ENCODE measurements at regions not wholly inside any gene's neighbourhood (a gene's known extent, or its start where the extent isn't known, plus 50 kb on each side); places are given as distances from the start of the nearest gene placed in this dataset.

DNA sequence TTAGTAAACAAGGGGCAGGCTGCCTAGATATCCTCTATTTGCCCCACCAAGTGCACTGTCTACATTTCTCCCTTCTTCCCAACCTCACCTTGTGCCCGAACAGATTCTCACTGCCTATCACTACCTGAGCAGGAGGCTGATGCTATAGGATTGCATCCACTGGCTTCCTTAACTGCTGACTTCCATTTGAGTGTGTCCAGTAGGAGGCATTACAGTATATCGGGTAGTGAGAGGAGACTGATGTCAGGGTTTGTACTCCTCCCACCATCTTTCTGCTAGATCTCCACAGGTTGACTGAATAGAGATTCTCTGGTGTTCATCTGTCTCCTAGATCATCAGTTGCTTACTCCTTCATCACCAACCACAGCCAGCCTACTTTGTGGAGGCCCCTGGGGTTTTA is 796.3 kb downstream of the LRRIQ3 start:
- no peak overlapping the region for H3K4me3 ChIP-seq (ENCODE audit: low read depth, low read length)
- DNase-seq (ENCODE audit: low read depth): no peak
- TF ChIP-seq, protein P1, sequence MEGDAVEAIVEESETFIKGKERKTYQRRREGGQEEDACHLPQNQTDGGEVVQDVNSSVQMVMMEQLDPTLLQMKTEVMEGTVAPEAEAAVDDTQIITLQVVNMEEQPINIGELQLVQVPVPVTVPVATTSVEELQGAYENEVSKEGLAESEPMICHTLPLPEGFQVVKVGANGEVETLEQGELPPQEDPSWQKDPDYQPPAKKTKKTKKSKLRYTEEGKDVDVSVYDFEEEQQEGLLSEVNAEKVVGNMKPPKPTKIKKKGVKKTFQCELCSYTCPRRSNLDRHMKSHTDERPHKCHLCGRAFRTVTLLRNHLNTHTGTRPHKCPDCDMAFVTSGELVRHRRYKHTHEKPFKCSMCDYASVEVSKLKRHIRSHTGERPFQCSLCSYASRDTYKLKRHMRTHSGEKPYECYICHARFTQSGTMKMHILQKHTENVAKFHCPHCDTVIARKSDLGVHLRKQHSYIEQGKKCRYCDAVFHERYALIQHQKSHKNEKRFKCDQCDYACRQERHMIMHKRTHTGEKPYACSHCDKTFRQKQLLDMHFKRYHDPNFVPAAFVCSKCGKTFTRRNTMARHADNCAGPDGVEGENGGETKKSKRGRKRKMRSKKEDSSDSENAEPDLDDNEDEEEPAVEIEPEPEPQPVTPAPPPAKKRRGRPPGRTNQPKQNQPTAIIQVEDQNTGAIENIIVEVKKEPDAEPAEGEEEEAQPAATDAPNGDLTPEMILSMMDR (IDR thresholded peaks at IDR 0.05; ENCODE audit: insufficient read depth, low read length): no peak

DNA sequence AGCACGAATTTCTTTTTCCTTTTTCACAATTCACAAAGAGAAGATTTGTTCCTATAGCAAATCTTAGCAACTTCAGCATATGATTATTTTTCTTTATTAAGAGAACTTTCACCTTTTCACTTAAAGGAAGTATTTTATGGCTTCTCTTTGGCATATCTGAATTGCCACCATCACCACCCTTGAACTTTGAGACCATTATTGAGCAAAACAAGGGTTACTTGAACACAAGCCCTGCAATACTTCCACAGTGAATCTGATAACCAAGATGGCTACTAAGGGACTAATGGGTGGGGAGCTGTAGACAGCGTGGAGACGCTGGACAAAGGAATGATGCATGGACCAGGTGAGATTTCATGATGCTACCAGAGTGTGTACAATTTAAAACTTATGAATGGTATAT is 815.0 kb downstream of the LRRIQ3 start:
- no peak for DNase-seq (ENCODE audit: low read depth)
- TF ChIP-seq, protein P1 (IDR thresholded peaks at IDR 0.05; ENCODE audit: insufficient read depth, low read length): no peak
- H3K4me3 ChIP-seq (ENCODE audit: low read depth, low read length): no peak overlapping the region

DNA sequence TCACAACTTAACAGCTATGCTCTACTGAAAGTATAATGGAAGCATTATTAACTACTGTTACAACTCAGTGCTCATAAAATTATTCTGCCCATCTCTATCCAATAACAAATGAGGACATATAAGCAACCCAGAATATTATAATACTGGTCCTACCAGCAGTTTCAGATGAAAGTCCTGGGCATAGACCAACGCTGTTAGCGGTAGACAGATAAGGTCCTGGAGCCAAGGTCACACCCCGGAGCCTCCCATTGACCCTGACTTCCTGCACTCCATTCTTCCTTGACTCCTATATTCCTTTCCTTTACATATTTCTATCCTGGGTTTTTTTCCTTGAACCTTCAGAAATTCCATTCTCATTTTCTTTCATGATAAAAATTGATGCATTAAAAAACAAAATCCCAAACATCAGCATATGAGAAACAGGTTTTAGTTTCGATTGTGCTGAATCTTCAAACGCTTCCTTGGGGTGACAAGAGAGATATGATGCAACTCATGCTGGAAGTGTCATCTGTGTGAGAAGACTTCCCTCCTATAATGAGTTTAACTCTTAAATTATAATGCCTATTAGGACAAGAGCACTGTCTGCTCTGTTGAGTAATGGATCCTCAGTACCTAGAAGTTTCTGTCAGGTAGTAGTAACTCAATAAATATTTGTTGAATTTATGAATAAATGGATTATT is 831.1 kb downstream of the LRRIQ3 start:
- no peak overlapping the region for H3K4me3 ChIP-seq (ENCODE audit: low read depth, low read length)
- TF ChIP-seq, protein P1 (IDR thresholded peaks at IDR 0.05; ENCODE audit: insufficient read depth, low read length): no peak
- DNase-seq (ENCODE audit: low read depth): no peak

DNA sequence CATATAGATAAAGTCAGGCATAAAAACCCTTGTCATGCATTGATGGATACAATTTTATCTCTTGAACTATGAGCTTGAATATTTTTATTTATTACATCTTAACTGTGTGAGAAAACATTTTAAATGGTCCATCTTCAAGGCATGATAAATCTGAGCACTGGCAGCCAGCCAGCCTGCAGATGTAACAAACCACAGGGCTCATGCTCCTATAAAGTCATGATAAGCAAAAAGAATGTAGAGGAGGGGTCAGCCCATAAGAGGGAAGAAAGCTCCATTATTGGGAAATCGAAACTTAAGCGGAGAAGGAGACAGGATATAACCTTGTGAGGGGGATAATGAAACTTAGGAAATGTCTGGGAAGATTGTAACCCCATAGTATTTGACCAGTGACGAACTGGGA is 839.0 kb downstream of the LRRIQ3 start:
- H3K4me3 ChIP-seq (ENCODE audit: low read depth, low read length): no peak overlapping the region
- no peak for DNase-seq (ENCODE audit: low read depth)
- TF ChIP-seq, protein P1 (IDR thresholded peaks at IDR 0.05; ENCODE audit: insufficient read depth, low read length): no peak

DNA sequence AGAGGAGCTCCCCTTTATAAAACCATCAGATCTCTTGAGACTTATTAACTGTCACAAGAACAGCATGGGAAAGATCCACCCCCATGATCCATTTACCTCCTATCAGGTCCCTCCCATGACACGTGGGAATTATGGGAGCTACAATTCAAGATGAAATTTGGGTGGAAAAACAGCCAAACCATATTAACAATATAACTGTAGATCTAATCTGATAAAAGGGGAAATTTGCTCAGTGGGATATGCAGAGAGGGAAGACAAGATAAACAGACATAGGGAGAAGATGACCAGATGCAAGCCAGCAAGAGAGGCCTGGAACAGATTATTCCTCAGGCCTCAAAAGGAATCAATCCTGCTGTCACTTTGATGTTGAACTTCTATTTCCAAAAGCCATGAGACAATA is 841.5 kb downstream of the LRRIQ3 start:
- TF ChIP-seq, protein P1 (IDR thresholded peaks at IDR 0.05; ENCODE audit: insufficient read depth, low read length): no peak
- no peak for DNase-seq (ENCODE audit: low read depth)
- no peak overlapping the region for H3K4me3 ChIP-seq (ENCODE audit: low read depth, low read length)

DNA sequence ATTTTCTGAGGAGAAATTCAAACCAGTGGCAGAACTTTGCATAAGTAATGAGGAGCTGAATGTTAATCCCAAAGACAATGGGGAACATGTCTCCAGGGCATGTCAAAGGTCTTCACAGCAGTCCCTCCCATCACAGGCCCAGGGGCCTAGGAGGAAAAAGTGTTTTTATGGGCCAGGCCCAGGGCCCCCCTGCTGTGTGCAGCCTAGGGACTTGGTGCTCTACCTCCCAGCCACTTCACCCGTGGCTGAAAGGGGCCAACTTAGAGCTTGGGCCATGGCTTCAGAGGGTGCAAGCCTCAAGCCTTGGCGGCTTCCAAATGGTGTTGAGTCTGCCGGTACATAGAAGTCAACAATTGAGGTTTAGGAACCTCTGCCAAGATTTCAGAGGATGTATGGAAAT is 854.0 kb downstream of the LRRIQ3 start:
- H3K4me3 ChIP-seq (ENCODE audit: low read depth, low read length): no peak overlapping the region
- DNase-seq (ENCODE audit: low read depth): no peak
- TF ChIP-seq, protein P1 (IDR thresholded peaks at IDR 0.05; ENCODE audit: insufficient read depth, low read length): no peak

Measured in fibroblast of the aortic adventitia (primary cell).